ENCODE measurements at regions not wholly inside any gene's neighbourhood (a gene's known extent, or its start where the extent isn't known, plus 50 kb on each side); places are given as distances from the start of the nearest gene placed in this dataset.

DNA sequence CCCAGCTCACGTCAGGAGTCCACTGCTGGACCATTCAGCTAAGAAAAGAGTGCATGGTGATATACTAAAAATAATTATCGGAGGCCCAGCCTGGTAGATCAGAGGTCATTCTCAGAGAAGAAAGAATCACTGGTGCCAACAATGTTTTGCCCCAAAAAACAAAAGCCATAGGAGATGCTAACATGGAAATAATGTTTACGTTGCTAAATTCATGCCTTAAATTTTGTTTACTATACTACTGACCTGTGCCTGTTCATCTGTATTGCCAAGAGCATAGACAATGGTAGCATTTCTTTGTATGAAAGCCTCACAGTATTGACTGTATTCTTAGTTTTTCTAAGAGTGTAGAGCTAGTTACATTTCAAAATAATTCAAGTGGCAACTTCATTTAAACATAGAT is 138.1 kb upstream of the GPR149 start:
- no peak for ATAC-seq (ENCODE audit: low FRiP score in 2 of 2)
- Histone ChIP-seq H3K4me1 (no peaks in the 10 kb centered on the region), H3K9me3 (no peaks in the 10 kb centered on the region), H3K4me3 (no peak overlapping the region), H3K36me3 (no peaks in the 10 kb centered on the region), H3K27me3 (no peaks in the 10 kb centered on the region), H3K27ac (no peak overlapping the region)
- TF ChIP-seq POLR2A (IDR thresholded peaks at IDR 0.05) (no peak), POLR2AphosphoS5 (IDR thresholded peaks at IDR 0.05) (no peak), CTCF (IDR thresholded peaks at IDR 0.05) (no peak), EP300 (IDR thresholded peaks at IDR 0.05) (no peak)
- WGBS, 2 donors = 80 to 83% methylated on average over 3 of the region's 3 CpGs
- no peak for DNase-seq

DNA sequence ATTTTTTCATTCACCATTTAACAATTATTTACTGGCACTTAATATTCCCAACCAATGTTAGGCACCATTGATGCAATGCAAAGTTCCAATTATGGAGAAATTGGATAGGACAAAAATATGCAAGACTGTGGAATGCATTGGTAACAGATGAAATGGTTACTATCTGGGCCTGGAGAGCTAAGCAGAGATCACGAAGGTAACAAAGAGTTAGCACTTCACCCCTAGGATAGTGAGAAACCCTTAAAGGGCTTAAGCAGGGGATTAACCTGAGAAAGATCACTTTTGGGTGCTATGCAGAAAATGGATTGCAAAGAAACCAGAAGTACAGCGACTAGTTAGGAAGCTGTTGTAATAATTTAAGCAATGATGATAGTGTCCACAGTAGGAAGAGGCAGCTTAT is 129.6 kb upstream of the GPR149 start:
- DNase-seq = no peak
- Histone ChIP-seq H3K36me3 (no peaks in the 10 kb centered on the region), H3K4me1 (no peaks in the 10 kb centered on the region), H3K4me3 (no peak overlapping the region), H3K9me3 (no peaks in the 10 kb centered on the region), H3K27me3 (no peaks in the 10 kb centered on the region), H3K27ac (no peak overlapping the region)
- 74 to 75% methylated on average over 2 of the region's 2 CpGs for WGBS, 2 donors
- ATAC-seq (ENCODE audit: low FRiP score in 2 of 2) = no peak
- TF ChIP-seq EP300 (IDR thresholded peaks at IDR 0.05) (no peak), CTCF (IDR thresholded peaks at IDR 0.05) (no peak), POLR2A (IDR thresholded peaks at IDR 0.05) (no peak), POLR2AphosphoS5 (IDR thresholded peaks at IDR 0.05) (no peak)

GRCh38 chr3:154552338-154552737 is 122.3 kb upstream of the GPR149 start:
- H3K9me3 ChIP-seq = no peaks in the 10 kb centered on the region
- DNase-seq (no peak), ATAC-seq (ENCODE audit: low FRiP score in 2 of 2) (no peak)
- no peak overlapping the region for H3K4me3 ChIP-seq
- no peak for TF ChIP-seq POLR2A (IDR thresholded peaks at IDR 0.05)
- no peak for TF ChIP-seq EP300 (IDR thresholded peaks at IDR 0.05)
- no peaks in the 10 kb centered on the region for H3K36me3 ChIP-seq
- no peaks in the 10 kb centered on the region for H3K4me1 ChIP-seq
- H3K27me3 ChIP-seq = no peaks in the 10 kb centered on the region
- H3K27ac ChIP-seq = no peak overlapping the region
- WGBS, 2 donors = 9 to 29% methylated on average over 1 of the region's 1 CpG

DNA sequence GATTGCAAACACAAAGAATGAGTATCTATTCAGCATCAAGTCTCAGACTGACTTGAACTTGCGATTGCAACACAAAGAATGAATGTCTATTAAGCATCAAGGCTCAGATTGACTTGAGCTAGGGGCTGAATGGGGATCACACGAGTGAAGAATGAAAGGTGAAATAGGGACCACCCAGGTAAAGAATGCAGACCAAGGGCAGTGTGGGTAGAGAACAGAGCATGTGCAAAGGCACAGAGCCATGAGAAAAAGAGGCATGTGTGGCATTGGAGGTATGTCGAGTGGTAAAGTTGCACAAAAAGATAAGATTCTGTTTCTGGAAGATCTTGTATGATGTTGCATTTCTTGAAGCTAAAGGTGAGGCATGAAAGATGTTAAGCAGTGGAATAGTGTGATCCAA is 119.4 kb upstream of the GPR149 start:
- ATAC-seq (ENCODE audit: low FRiP score in 2 of 2) = no peak
- 73 to 79% methylated on average over 3 of the region's 3 CpGs for WGBS, 2 donors
- H3K9me3 ChIP-seq = no peaks in the 10 kb centered on the region
- H3K27ac ChIP-seq = no peak overlapping the region
- no peaks in the 10 kb centered on the region for H3K4me1 ChIP-seq
- TF ChIP-seq POLR2AphosphoS5 (IDR thresholded peaks at IDR 0.05) (no peak), CTCF (IDR thresholded peaks at IDR 0.05) (no peak), POLR2A (IDR thresholded peaks at IDR 0.05) (no peak), EP300 (IDR thresholded peaks at IDR 0.05) (no peak)
- DNase-seq = no peak
- H3K36me3 ChIP-seq = no peaks in the 10 kb centered on the region
- no peak overlapping the region for H3K4me3 ChIP-seq
- no peaks in the 10 kb centered on the region for H3K27me3 ChIP-seq

DNA sequence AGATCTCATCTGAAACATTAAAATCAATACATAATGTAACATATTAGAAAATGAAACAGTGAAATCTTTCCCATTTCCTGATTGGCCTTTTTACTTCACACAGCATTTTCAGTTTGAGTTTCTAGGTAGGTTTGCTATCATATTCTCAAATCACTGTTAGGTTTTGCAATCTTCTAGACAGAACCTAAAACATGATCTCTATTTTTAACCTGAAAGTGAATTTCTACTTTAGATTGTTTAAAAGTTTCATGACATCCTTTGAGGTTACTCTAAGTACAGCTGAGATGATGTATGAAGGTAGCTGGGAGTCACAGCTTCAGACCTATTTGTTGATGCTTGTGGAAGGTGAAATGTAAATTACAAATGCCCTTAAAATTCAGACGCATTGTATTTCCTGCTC is 118.4 kb upstream of the GPR149 start:
- DNase-seq (no peak), ATAC-seq (ENCODE audit: low FRiP score in 2 of 2) (no peak)
- 56 to 58% methylated on average over 1 of the region's 1 CpG for WGBS, 2 donors
- Histone ChIP-seq H3K9me3 (no peaks in the 10 kb centered on the region), H3K27me3 (no peaks in the 10 kb centered on the region), H3K36me3 (no peaks in the 10 kb centered on the region), H3K27ac (no peak overlapping the region), H3K4me3 (no peak overlapping the region), H3K4me1 (no peaks in the 10 kb centered on the region)
- TF ChIP-seq EP300 (IDR thresholded peaks at IDR 0.05) = no peak

DNA sequence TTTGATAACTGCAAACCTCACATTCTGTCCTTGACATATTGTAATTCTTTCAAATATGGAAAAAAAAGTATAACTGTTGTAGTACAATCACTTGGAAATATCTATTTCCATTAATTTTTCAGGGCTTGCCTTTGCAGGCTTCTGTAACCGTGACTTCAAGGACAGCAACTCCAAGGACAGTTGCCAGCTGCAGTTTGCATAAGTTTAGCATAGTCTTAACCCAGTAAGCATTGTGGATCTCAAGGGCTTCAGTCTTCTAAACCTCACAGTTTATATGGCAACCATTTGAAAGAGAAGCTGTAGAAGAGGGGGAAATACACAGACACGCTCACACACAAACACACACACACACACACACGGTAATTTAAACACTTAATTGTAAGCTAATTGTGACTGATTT is 112.8 kb upstream of the GPR149 start:
- Histone ChIP-seq H3K27me3 (no peaks in the 10 kb centered on the region), H3K4me3 (no peak overlapping the region), H3K9me3 (no peaks in the 10 kb centered on the region), H3K4me1 (no peaks in the 10 kb centered on the region), H3K27ac (no peak overlapping the region), H3K36me3 (no peaks in the 10 kb centered on the region)
- no peak for ATAC-seq (ENCODE audit: low FRiP score in 2 of 2)
- 75 to 81% methylated on average over 3 of the region's 3 CpGs for WGBS, 2 donors
- TF ChIP-seq POLR2A (IDR thresholded peaks at IDR 0.05) = no peak
- TF ChIP-seq CTCF (IDR thresholded peaks at IDR 0.05) = no peak
- TF ChIP-seq POLR2AphosphoS5 (IDR thresholded peaks at IDR 0.05) = no peak
- no peak for TF ChIP-seq EP300 (IDR thresholded peaks at IDR 0.05)
- DNase-seq = no peak

Data from upper lobe of left lung (tissue), 6 donors.